Smooth muscle cell (in vitro differentiated cells): ENCODE measurements at regions not wholly inside any gene's neighbourhood (a gene's known extent, or its start where the extent isn't known, plus 50 kb on each side); places are given as distances from the start of the nearest gene placed in this dataset.

Experiments
- DNase-seq: peaks from one replicate; lab custom pipeline; 2025; ENCODE audit not compliant: unreplicated experiment; lab: John Stamatoyannopoulos, UW
- H2AFZ ChIP-seq: fragments of 200-600 bp; sonication (generic); 2 replicates; pipeline ENCODE4 v1.6.0; 2016; ENCODE audit warnings: antibody characterized with exemption, low read depth, mild to moderate bottlenecking
- H3F3A ChIP-seq: fragments of 200-600 bp; sonication (generic); 2 replicates; pipeline ENCODE4 v1.6.0; 2017; ENCODE audit warnings: antibody characterized with exemption, low read depth
- H3K27ac ChIP-seq: fragments of 200-600 bp; sonication (generic); 2 replicates; pipeline ENCODE4 v1.5.1; 2016; ENCODE audit warnings: low read depth, mild to moderate bottlenecking
- H3K27me3 ChIP-seq: fragments of 200-600 bp; sonication (generic); 2 replicates; pipeline ENCODE4 v1.6.1; 2016; ENCODE audit warnings: low read depth, mild to moderate bottlenecking
- H3K36me3 ChIP-seq: fragments of 200-600 bp; sonication (generic); 2 replicates; pipeline ENCODE4 v1.5.1; 2016; ENCODE audit warnings: low read depth
- H3K4me1 ChIP-seq: fragments of 200-600 bp; sonication (generic); 2 replicates; pipeline ENCODE4 v1.5.1; 2016; ENCODE audit warnings: low read depth
- H3K4me2 ChIP-seq: fragments of 200-600 bp; sonication (generic); 2 replicates; pipeline ENCODE4 v1.6.0; 2016; ENCODE audit warnings: mild to moderate bottlenecking
- H3K4me3 ChIP-seq: fragments of 200-600 bp; sonication (generic); 2 replicates; pipeline ENCODE4 v1.5.1; 2016; ENCODE audit warnings: mild to moderate bottlenecking
- H3K79me2 ChIP-seq: fragments of 200-600 bp; sonication (generic); 2 replicates; pipeline ENCODE4 v1.6.0; 2016; ENCODE audit warnings: low read depth, mild to moderate bottlenecking
- H3K9ac ChIP-seq: fragments of 200-600 bp; sonication (generic); 2 replicates; pipeline ENCODE4 v1.6.0; 2016; ENCODE audit warnings: low read depth
- H3K9me3 ChIP-seq: fragments of 200-600 bp; sonication (generic); replicated peaks from 2 replicates; pipeline ENCODE4 v1.5.1; 2016; ENCODE audit warnings: low read depth
- H4K20me1 ChIP-seq: fragments of 200-600 bp; sonication (generic); 2 replicates; pipeline ENCODE4 v1.6.0; 2016; ENCODE audit warnings: low read depth
- WGBS: methylation state at CpG from one replicate; pipeline ENCODE4 v1.1.7; 2016; ENCODE audit warnings: low lambda C conversion rate; 5-methylcytosine and 5-hydroxymethylcytosine counted together
- TF ChIP-seq, protein P1 (sequence below): fragments of 200-600 bp; sonication (generic); IDR thresholded peaks from 2 replicates; pipeline ENCODE4 v1.5.1; 2017; ENCODE audit warnings: borderline replicate concordance, mild to moderate bottlenecking, antibody characterized with exemption; ENCODE audit not compliant: insufficient read depth, poor library complexity, severe bottlenecking

DNA sequence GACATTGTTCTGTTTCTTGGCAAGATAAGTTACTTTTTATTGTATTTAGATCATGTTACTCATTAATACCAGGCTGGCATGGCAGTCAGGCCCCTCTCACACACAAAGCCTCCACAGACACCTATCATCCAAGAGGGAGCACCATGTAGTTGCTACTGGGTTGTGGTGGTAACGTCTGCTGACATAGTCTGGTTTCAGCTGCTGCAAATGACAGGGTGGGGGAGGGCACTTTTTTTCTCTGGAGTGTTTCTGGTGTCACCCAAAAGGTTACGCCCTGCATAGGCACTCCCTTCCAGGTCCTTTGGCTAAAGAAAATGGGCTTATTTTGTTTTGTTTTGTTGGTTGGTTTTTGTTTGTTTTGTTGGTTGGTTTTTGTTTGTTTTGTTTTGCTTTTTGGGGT lies 236.4 kb upstream of the RIMS1 start:
- DNase-seq, result no peak
- Histone ChIP-seq H4K20me1 (no peaks in the 10 kb centered on the region), H3K36me3 (no peaks in the 10 kb centered on the region), H3K4me1 (no peaks in the 10 kb centered on the region), H3K27me3 (no peaks in the 10 kb centered on the region), H3K79me2 (no peaks in the 10 kb centered on the region), H3K27ac (no peak overlapping the region), H3K4me3 (no peak overlapping the region), H3K9me3 (no peaks in the 10 kb centered on the region), H2AFZ (no peak overlapping the region), H3F3A (no peaks in the 10 kb centered on the region), H3K9ac (no peak overlapping the region), H3K4me2 (no peak overlapping the region)
- TF ChIP-seq, protein P1, sequence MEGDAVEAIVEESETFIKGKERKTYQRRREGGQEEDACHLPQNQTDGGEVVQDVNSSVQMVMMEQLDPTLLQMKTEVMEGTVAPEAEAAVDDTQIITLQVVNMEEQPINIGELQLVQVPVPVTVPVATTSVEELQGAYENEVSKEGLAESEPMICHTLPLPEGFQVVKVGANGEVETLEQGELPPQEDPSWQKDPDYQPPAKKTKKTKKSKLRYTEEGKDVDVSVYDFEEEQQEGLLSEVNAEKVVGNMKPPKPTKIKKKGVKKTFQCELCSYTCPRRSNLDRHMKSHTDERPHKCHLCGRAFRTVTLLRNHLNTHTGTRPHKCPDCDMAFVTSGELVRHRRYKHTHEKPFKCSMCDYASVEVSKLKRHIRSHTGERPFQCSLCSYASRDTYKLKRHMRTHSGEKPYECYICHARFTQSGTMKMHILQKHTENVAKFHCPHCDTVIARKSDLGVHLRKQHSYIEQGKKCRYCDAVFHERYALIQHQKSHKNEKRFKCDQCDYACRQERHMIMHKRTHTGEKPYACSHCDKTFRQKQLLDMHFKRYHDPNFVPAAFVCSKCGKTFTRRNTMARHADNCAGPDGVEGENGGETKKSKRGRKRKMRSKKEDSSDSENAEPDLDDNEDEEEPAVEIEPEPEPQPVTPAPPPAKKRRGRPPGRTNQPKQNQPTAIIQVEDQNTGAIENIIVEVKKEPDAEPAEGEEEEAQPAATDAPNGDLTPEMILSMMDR, result no peak
- WGBS, result 52% methylated on average over 2 of the region's 2 CpGs

DNA sequence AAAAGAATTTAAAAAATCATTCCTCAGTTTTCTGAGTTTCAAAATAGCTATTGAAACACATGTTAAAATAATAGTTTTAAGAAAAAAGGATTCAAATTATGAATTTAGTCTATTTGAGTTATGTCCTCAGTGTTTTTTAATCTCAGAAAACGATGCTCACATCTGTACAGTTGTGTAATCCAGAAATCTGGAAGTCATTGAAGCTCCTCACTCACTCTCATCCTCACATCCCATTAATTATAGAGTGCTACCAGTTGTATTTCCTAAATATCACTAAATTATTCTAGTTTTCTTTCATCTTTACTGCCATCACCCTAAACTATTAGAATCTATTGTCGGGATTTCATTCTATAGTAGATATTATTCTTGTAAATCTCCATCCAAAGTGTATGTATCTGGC lies 234.7 kb upstream of the RIMS1 start:
- TF ChIP-seq, protein P1, result no peak
- WGBS, result 91% methylated on average over 2 of the region's 2 CpGs
- H4K20me1 ChIP-seq, result no peaks in the 10 kb centered on the region
- H2AFZ ChIP-seq, result no peak overlapping the region
- no peak overlapping the region for H3K4me2 ChIP-seq
- H3F3A ChIP-seq, result no peaks in the 10 kb centered on the region
- H3K4me1 ChIP-seq, result no peaks in the 10 kb centered on the region
- H3K4me3 ChIP-seq, result no peak overlapping the region
- no peak overlapping the region for H3K27ac ChIP-seq
- no peaks in the 10 kb centered on the region for H3K27me3 ChIP-seq
- no peak overlapping the region for H3K9ac ChIP-seq
- DNase-seq, result no peak
- no peaks in the 10 kb centered on the region for H3K79me2 ChIP-seq
- no peaks in the 10 kb centered on the region for H3K9me3 ChIP-seq
- H3K36me3 ChIP-seq, result no peaks in the 10 kb centered on the region

DNA sequence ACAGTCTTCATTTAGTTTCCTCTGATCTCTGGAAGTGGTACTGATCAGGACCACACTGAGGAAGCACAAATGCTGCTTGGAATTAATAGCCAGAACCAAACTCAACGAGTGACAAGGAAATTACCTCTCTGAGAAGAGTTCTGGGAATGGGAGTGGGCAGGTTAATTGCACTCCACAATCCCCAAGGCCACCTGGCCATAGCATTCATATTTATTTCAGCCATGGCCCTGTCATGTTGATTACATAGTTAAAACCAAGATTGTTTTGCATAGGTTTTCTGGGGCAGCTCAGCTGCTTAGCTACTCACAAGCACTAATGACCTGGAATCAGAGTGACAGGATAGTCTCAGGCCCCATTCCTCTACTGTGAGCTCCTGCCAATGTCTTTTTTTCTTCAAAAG lies 230.2 kb upstream of the RIMS1 start:
- no peaks in the 10 kb centered on the region for H3K79me2 ChIP-seq
- TF ChIP-seq, protein P1, result no peak
- no peak overlapping the region for H3K4me3 ChIP-seq
- no peaks in the 10 kb centered on the region for H3K4me1 ChIP-seq
- no peaks in the 10 kb centered on the region for H4K20me1 ChIP-seq
- H3K27ac ChIP-seq, result no peak overlapping the region
- no peak overlapping the region for H3K9ac ChIP-seq
- H3K27me3 ChIP-seq, result no peaks in the 10 kb centered on the region
- H3K4me2 ChIP-seq, result no peak overlapping the region
- no peaks in the 10 kb centered on the region for H3F3A ChIP-seq
- H3K9me3 ChIP-seq, result no peaks in the 10 kb centered on the region
- DNase-seq, result no peak
- no peaks in the 10 kb centered on the region for H3K36me3 ChIP-seq
- no peak overlapping the region for H2AFZ ChIP-seq
- 72% methylated on average over 1 of the region's 1 CpG for WGBS

DNA sequence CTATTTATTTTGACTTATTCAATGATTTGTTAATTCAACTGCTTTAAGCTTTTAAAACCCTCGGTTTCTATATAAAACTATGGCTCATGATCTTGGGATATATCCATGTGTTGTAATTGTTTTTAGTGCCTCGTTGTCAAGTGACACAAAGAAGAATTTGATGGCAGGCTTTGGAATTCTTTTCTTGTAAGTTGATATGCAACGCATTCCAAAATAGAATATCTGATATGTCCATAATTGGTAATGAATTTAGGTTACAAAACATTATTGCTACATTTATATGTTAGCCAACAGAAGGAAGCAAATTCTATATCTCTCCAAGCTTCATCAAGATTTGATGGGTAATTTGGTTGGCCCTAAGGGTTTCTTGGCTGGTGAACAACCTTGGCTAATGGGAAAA lies 220.4 kb upstream of the RIMS1 start:
- no peaks in the 10 kb centered on the region for H3K4me1 ChIP-seq
- DNase-seq, result no peak
- 76% methylated on average over 3 of the region's 3 CpGs for WGBS

More for the DNA sequence above, 220.4 kb upstream of the RIMS1 start:
- Histone ChIP-seq H3F3A (no peaks in the 10 kb centered on the region), H3K27me3 (no peaks in the 10 kb centered on the region), H2AFZ (no peak overlapping the region), H3K9ac (no peak overlapping the region), H3K9me3 (no peaks in the 10 kb centered on the region), H3K4me3 (no peak overlapping the region), H4K20me1 (no peaks in the 10 kb centered on the region), H3K4me2 (no peak overlapping the region), H3K36me3 (no peaks in the 10 kb centered on the region), H3K27ac (no peak overlapping the region), H3K79me2 (no peaks in the 10 kb centered on the region)
- TF ChIP-seq, protein P1, result no peak
